GM12865 (cell line): ENCODE measurements at regions not wholly inside any gene's neighbourhood (a gene's known extent, or its start where the extent isn't known, plus 50 kb on each side); places are given as distances from the start of the nearest gene placed in this dataset.
A peak's percentile ranks its signal among the peaks of the same experiment; 100 is the strongest.

Experiments
- DNase-seq: peaks from one replicate; pipeline ENCODE4 v3.0.0; 2010; ENCODE audit warnings: low read depth
- H3K4me3 ChIP-seq: 2 replicates; pipeline ENCODE4 v1.5.1; 2011; ENCODE audit warnings: mild to moderate bottlenecking, low read depth, low read length, control low read depth
- TF ChIP-seq, protein P1 (sequence below): IDR thresholded peaks from 2 replicates; pipeline ENCODE4 v1.5.1; 2011; ENCODE audit warnings: low read length, control low read depth, low read depth, inconsistent platforms; ENCODE audit not compliant: insufficient read depth; ENCODE audit errors: missing control alignments

DNA sequence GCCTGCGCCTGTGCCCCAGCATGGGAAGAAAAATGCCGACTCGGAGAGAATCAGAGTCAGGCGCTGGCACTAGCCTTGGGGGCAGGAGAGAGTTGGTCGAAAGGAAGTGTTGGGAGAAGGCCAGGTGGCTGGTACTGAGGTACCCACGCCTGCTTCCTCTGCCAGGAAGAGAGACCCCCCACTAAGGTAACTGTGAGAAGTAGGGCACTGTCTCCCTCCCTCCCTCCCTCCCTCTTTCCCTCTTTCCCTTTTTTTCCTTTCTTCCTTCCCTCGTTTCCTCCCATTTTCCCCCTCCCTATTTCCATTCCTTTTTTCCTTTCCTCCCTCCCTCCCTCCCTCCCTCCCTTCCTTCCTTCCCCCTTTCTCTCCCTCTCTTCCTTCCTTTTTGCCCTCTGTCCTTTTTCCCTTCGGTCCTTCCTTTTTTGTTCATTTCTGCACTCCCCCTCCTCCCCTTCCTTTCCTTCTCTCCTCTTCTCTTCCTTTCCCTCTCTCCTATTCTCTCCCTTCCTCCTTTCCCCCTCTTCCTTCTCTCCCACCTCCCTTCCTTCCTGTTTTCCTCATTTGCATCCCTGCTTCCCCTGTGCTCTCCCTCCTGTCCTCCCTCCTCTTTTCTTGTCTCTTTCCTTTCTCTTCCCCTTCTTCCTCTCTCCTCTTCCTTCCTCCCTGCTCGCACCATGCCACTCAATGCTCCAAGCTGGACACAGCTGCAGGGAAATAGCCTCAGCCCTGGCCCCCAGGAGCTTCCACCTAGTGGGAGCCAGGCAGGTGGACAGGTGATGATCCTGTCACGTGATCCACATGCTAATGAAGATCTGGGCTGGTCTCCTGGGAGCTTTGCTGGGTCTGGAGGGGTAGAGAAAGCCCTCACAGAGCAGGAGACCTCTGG is 148.0 kb downstream of the DHX35 start:
- DNase-seq: no peak
- TF ChIP-seq, protein P1, sequence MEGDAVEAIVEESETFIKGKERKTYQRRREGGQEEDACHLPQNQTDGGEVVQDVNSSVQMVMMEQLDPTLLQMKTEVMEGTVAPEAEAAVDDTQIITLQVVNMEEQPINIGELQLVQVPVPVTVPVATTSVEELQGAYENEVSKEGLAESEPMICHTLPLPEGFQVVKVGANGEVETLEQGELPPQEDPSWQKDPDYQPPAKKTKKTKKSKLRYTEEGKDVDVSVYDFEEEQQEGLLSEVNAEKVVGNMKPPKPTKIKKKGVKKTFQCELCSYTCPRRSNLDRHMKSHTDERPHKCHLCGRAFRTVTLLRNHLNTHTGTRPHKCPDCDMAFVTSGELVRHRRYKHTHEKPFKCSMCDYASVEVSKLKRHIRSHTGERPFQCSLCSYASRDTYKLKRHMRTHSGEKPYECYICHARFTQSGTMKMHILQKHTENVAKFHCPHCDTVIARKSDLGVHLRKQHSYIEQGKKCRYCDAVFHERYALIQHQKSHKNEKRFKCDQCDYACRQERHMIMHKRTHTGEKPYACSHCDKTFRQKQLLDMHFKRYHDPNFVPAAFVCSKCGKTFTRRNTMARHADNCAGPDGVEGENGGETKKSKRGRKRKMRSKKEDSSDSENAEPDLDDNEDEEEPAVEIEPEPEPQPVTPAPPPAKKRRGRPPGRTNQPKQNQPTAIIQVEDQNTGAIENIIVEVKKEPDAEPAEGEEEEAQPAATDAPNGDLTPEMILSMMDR: no peak
- H3K4me3 ChIP-seq: no peak overlapping the region

DNA sequence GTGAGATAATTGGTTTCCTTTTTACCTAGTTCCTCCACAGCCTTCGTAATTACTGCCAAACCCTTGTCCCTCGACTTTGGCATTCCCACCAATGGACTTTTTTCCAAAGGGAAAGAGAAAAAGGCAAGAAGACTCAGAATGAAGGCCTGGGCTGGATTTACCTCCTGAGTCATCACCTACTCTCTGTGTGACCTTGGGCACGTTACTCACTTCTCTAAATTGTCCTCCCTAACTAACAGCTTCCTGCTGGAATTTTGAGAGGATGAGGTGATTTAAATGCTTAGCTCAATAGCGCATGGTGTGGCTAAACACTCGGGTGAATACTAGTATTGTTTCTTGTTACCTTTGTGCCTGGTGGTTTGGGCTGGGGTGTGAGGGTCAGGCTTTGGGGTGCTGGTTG is 146.6 kb downstream of the DHX35 start:
- DNase-seq: no peak

DNA sequence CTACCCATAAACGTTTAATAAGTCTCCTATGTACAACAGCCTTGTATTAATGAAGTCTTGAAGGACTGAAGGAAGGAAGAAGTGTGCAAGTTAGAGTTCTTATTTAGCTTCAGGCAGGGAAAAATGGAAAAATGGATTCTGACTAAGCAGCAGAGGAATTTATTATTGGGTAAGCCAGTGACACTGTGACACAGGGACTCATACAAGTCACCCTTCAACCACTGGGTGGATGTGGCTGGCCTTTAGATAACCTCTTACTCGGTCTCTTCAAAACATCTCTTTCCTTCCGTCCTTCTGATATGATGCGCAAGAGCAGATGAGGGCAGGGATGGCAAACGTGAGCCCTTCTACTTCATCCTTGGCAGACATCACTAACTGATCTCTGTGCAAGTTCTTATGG is 145.6 kb downstream of the DHX35 start:
- H3K4me3 ChIP-seq: no peak overlapping the region
- TF ChIP-seq, protein P1: no peak
- DNase-seq: no peak

More for the DNA sequence above, 146.6 kb downstream of the DHX35 start:
- no peak overlapping the region for H3K4me3 ChIP-seq
- TF ChIP-seq, protein P1: no peak

DNA sequence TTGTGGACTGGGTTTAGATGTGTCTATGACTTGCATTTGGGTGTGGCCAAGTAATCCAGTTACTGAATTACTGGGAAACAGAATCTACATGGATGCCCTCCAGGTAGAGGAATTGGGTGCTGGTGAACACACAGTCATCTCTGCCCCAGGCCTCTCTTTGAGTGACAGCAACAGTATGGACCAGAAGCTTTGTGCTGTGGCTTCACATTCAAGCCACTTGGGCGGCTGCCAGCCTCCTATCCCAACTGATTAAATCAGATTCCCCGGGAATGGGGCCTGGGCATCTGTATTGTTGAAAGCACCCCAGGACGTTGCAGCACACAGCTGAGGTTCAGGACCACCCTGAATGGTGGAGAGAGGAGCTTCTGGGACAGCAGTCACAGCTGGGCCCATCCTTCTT is 144.6 kb downstream of the DHX35 start:
- H3K4me3 ChIP-seq: no peak overlapping the region
- DNase-seq: no peak
- TF ChIP-seq, protein P1: no peak

DNA sequence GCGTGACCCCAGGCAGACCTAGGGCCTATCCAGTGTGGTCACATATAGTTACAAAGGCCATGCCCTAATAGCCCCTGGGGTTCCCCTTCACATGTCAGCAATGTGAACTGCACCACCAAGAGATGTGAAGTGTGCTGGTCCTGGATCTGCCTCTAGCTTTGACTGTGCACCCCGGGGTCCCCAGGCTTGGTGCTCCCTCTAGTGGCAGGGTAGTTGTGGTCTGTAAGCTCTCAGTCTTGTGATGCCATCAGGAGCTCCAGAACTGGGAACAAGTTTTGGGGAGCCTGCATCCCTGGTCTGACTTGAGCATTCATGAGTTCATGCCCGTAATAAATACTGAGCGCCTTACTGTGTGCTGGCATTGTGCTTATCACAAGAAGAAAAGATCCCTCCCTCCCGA is 143.4 kb downstream of the DHX35 start:
- DNase-seq: peak; percentile 22
- TF ChIP-seq, protein P1: no peak
- H3K4me3 ChIP-seq: no peak overlapping the region

DNA sequence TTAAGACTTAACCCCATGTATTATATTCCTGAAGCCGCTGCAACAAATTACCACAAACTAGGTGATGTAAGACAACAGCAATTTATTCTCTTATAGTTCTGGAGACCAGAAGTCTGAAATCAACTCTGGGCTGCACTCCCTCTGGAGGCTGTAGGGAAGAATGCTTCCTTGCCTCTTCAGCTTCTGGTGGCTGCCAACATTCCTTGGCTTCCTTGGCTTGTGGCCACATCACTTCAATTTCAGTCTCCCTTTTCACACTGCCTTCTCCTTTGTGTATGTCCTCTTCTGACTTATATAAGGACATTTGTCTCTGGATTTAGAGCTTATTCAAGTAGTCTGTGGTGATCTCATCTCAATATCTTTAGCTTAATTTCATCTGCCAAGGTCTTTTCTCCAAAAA is 141.6 kb downstream of the DHX35 start:
- H3K4me3 ChIP-seq: no peak overlapping the region
- TF ChIP-seq, protein P1: no peak
- DNase-seq: no peak

DNA sequence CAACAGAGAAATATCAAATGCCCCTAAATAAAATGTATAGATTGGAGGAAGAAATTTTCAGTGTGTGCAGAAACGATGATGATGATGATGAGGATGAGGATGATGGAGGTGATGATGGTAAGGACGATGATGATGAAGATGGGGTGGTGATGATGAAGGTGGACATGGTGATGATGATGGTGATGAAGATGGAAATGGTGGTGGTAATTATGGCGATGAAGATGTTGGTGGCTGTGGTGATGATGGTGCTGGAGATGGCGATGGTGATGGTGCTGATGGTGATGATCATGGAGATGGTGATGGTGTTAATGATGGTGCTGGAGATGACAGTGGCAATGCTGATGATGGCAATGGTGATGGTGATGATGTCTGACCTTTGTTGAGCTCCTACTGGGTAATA is 141.2 kb downstream of the DHX35 start:
- no peak overlapping the region for H3K4me3 ChIP-seq
- TF ChIP-seq, protein P1: no peak
- DNase-seq: no peak
